ENCODE measurements at regions not wholly inside any gene's neighbourhood (a gene's known extent, or its start where the extent isn't known, plus 50 kb on each side); places are given as distances from the start of the nearest gene placed in this dataset.

GRCh38 chr4:22029803-22030202, 81.2 kb upstream of the KCNIP4 start:
- WGBS, 2 experiments (ENCODE audit: insufficient coverage in 1 of 2, insufficient read length in 1 of 2), result 87 to 100% methylated on average over 1 to 2 of the region's 2 CpGs

DNA sequence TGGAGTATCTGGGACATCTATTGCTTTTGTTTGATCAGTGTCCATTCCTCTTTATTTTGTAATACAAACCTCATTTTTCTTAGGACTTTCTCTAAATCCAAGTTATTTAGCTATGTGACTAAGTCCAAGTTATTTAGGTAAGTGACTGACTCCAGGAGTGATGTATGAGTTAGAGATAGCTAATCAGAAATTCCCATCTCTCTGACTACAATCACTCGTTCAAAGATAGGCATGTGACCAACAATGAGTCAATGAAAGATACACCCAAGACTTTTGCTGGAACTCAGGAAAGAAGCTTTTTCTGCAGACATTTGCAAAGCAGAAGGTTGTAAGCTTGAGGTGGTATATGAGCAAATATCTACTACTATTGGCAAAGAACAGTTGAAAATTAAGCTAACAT, 72.5 kb upstream of the KCNIP4 start:
- WGBS, 2 experiments (ENCODE audit: insufficient coverage in 1 of 2, insufficient read length in 1 of 2), result 86% methylated on average over 1 of the region's 1 CpG; no CpG with 5 or more reads in 1 of the 2 experiments
- H3K4me1 ChIP-seq (ENCODE audit: control insufficient read depth, insufficient read depth, low read length), result no peaks in the 10 kb centered on the region
- no peak overlapping the region for H3K27ac ChIP-seq (ENCODE audit: low read depth, low read length)
- no peaks in the 10 kb centered on the region for H3K9me3 Mint-ChIP-seq
- no peak overlapping the region for H3K9ac ChIP-seq (ENCODE audit: extremely low read depth, low read length, poor library complexity, severe bottlenecking)
- H3K4me1 Mint-ChIP-seq, result no peaks in the 10 kb centered on the region
- no peak overlapping the region for H3K27ac Mint-ChIP-seq
- no peak overlapping the region for H3K4me3 Mint-ChIP-seq
- H3K27me3 ChIP-seq (ENCODE audit: control insufficient read depth, insufficient read depth, low read length, poor library complexity, severe bottlenecking), result no peaks in the 10 kb centered on the region
- H3K36me3 ChIP-seq (ENCODE audit: control insufficient read depth, insufficient read depth, low read length), result no peaks in the 10 kb centered on the region
- no peaks in the 10 kb centered on the region for H3K27me3 Mint-ChIP-seq (ENCODE audit: insufficient read depth)
- no peaks in the 10 kb centered on the region for H3K9me3 ChIP-seq (ENCODE audit: control insufficient read depth, low read length)
- H3K36me3 Mint-ChIP-seq (ENCODE audit: low read depth), result no peaks in the 10 kb centered on the region
- no peak overlapping the region for H3K4me3 ChIP-seq (ENCODE audit: low read length)
- TF ChIP-seq, protein P1, sequence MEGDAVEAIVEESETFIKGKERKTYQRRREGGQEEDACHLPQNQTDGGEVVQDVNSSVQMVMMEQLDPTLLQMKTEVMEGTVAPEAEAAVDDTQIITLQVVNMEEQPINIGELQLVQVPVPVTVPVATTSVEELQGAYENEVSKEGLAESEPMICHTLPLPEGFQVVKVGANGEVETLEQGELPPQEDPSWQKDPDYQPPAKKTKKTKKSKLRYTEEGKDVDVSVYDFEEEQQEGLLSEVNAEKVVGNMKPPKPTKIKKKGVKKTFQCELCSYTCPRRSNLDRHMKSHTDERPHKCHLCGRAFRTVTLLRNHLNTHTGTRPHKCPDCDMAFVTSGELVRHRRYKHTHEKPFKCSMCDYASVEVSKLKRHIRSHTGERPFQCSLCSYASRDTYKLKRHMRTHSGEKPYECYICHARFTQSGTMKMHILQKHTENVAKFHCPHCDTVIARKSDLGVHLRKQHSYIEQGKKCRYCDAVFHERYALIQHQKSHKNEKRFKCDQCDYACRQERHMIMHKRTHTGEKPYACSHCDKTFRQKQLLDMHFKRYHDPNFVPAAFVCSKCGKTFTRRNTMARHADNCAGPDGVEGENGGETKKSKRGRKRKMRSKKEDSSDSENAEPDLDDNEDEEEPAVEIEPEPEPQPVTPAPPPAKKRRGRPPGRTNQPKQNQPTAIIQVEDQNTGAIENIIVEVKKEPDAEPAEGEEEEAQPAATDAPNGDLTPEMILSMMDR (conservative IDR thresholded peaks at IDR 0.05), result no peak
- DNase-seq, result no peak

More at GRCh38 chr4:22029803-22030202, 81.2 kb upstream of the KCNIP4 start:
- Mint-ChIP-seq H3K36me3 (ENCODE audit: low read depth) (no peaks in the 10 kb centered on the region), H3K27me3 (ENCODE audit: insufficient read depth) (no peaks in the 10 kb centered on the region), H3K9me3 (no peaks in the 10 kb centered on the region), H3K4me3 (no peak overlapping the region), H3K4me1 (peaks cover 5% of the 10 kb centered on the region), H3K27ac (no peak overlapping the region)
- Histone ChIP-seq H3K4me1 (ENCODE audit: control insufficient read depth, insufficient read depth, low read length) (no peaks in the 10 kb centered on the region), H3K9me3 (ENCODE audit: control insufficient read depth, low read length) (no peaks in the 10 kb centered on the region), H3K4me3 (ENCODE audit: low read length) (no peak overlapping the region), H3K27ac (ENCODE audit: low read depth, low read length) (no peak overlapping the region), H3K36me3 (ENCODE audit: control insufficient read depth, insufficient read depth, low read length) (no peaks in the 10 kb centered on the region), H3K27me3 (ENCODE audit: control insufficient read depth, insufficient read depth, low read length, poor library complexity, severe bottlenecking) (no peaks in the 10 kb centered on the region), H3K9ac (ENCODE audit: extremely low read depth, low read length, poor library complexity, severe bottlenecking) (no peak overlapping the region)
- TF ChIP-seq, protein P1 (conservative IDR thresholded peaks at IDR 0.05), result no peak
- DNase-seq, result no peak

GRCh38 chr4:22020129-22020528, 71.6 kb upstream of the KCNIP4 start:
- Histone ChIP-seq H3K4me1 (ENCODE audit: control insufficient read depth, insufficient read depth, low read length) (no peaks in the 10 kb centered on the region), H3K4me3 (ENCODE audit: low read length) (no peak overlapping the region), H3K9ac (ENCODE audit: extremely low read depth, low read length, poor library complexity, severe bottlenecking) (no peak overlapping the region), H3K9me3 (ENCODE audit: control insufficient read depth, low read length) (no peaks in the 10 kb centered on the region), H3K27me3 (ENCODE audit: control insufficient read depth, insufficient read depth, low read length, poor library complexity, severe bottlenecking) (no peaks in the 10 kb centered on the region), H3K36me3 (ENCODE audit: control insufficient read depth, insufficient read depth, low read length) (no peaks in the 10 kb centered on the region), H3K27ac (ENCODE audit: low read depth, low read length) (no peak overlapping the region)
- TF ChIP-seq, protein P1 (conservative IDR thresholded peaks at IDR 0.05), result no peak
- H3K4me3 Mint-ChIP-seq, result no peak overlapping the region
- H3K4me1 Mint-ChIP-seq, result no peaks in the 10 kb centered on the region
- H3K27ac Mint-ChIP-seq, result no peak overlapping the region
- H3K27me3 Mint-ChIP-seq (ENCODE audit: insufficient read depth), result no peaks in the 10 kb centered on the region
- H3K36me3 Mint-ChIP-seq (ENCODE audit: low read depth), result no peaks in the 10 kb centered on the region
- no peak for DNase-seq
- no peaks in the 10 kb centered on the region for H3K9me3 Mint-ChIP-seq

All from endodermal cell (in vitro differentiated cells).